ENCODE measurements at regions not wholly inside any gene's neighbourhood (a gene's known extent, or its start where the extent isn't known, plus 50 kb on each side); places are given as distances from the start of the nearest gene placed in this dataset.
"Not testable (repeated sequence)": the region's sequence is repeated elsewhere in the genome, so short reads cannot be mapped to it uniquely, and the experiment has no call there.

DNA sequence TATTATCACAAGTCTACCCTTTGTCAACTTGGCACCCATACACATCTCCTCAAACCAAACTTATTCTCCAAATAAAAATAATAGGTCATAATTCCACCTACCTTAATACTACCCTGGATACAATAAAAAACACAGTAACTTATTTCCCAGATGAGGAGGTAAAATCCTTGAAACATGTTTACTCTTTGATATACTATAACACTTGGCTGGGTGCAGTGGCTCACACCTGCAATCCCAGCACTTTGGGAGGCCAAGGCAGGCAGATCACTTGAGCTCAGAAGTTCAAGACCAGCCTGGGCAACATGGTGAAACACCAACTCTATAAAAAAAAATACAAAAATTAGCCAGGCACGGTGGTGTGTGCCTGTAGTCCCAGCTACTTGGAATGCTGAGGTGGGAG lies 54.4 kb upstream of the PRSS3 start:
- TF ChIP-seq, protein P1, sequence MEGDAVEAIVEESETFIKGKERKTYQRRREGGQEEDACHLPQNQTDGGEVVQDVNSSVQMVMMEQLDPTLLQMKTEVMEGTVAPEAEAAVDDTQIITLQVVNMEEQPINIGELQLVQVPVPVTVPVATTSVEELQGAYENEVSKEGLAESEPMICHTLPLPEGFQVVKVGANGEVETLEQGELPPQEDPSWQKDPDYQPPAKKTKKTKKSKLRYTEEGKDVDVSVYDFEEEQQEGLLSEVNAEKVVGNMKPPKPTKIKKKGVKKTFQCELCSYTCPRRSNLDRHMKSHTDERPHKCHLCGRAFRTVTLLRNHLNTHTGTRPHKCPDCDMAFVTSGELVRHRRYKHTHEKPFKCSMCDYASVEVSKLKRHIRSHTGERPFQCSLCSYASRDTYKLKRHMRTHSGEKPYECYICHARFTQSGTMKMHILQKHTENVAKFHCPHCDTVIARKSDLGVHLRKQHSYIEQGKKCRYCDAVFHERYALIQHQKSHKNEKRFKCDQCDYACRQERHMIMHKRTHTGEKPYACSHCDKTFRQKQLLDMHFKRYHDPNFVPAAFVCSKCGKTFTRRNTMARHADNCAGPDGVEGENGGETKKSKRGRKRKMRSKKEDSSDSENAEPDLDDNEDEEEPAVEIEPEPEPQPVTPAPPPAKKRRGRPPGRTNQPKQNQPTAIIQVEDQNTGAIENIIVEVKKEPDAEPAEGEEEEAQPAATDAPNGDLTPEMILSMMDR (IDR thresholded peaks at IDR 0.05) = not testable (repeated sequence)
- not testable (repeated sequence) for TF ChIP-seq POLR2A (IDR thresholded peaks at IDR 0.05)
